Panc1 (cell line): ENCODE measurements at regions not wholly inside any gene's neighbourhood (a gene's known extent, or its start where the extent isn't known, plus 50 kb on each side); places are given as distances from the start of the nearest gene placed in this dataset.

ENCODE experiments used
- ATAC-seq: fragments of 200-7000 bp; cut with Tn5 transposase; 2 replicates; pipeline ENCODE4 v1.9.1; 2020; ENCODE audit warnings: mild to moderate bottlenecking, moderate library complexity
- BruUV-seq: library from RNA; stranded (reverse); fragments of 400-500 nt; replicated peaks from 2 replicates; lab custom pipeline; 2021; lab: Mats Ljungman, UMichigan
- CTCF ChIA-PET: fragments of 300-600 bp; sonication (Branson Sonifier 250); formaldehyde crosslinking; loops from one replicate; lab custom pipeline; 2022; ENCODE audit warnings: antibody characterized with exemption; lab: Charles Lee
- POLR2A ChIA-PET: fragments of 300-600 bp; sonication (Branson Sonifier 250); formaldehyde crosslinking; loops from one replicate; lab custom pipeline; 2022; ENCODE audit warnings: antibody characterized with exemption; lab: Charles Lee
- DNase-seq: peaks from one replicate; pipeline ENCODE4 v3.0.0-alpha.2; 2010; ENCODE audit warnings: low read depth, low spot score
- H3K27ac ChIP-seq: 2 replicates; pipeline ENCODE4 v1.5.1; 2011; ENCODE audit warnings: mild to moderate bottlenecking, low read length, inconsistent platforms
- H3K27me3 ChIP-seq: fragments of 200-500 bp; sonication (Bioruptor generic); 2 replicates; pipeline ENCODE4 v1.6.0; 2014; ENCODE audit warnings: low read length, inconsistent platforms; ENCODE audit not compliant: control insufficient read depth, insufficient read depth
- H3K36me3 ChIP-seq: fragments of 200-500 bp; sonication (Bioruptor generic); 2 replicates; pipeline ENCODE4 v1.5.1; 2014; ENCODE audit warnings: inconsistent platforms, mild to moderate bottlenecking, low read length, moderate library complexity; ENCODE audit not compliant: control insufficient read depth, insufficient read depth
- H3K4me1 ChIP-seq: 2 replicates; pipeline ENCODE4 v1.5.1; 2011; ENCODE audit warnings: inconsistent platforms, mild to moderate bottlenecking, low read length, moderate library complexity; ENCODE audit not compliant: control insufficient read depth, insufficient read depth
- H3K4me3 ChIP-seq, 2 experiments: 2 replicates each; pipeline ENCODE4 v1.5.1; 2011 to 2012; ENCODE audit warnings: low read depth in 2 of 2, low read length in 2 of 2, mild to moderate bottlenecking in 2 of 2, inconsistent platforms in 1 of 2, moderate library complexity in 1 of 2
- H3K9me3 ChIP-seq: fragments of 200-500 bp; sonication (Bioruptor generic); 2 replicates; pipeline ENCODE4 v1.5.1; 2014; ENCODE audit warnings: low read depth, mild to moderate bottlenecking, inconsistent platforms, low read length, moderate library complexity; ENCODE audit not compliant: control insufficient read depth, insufficient read depth
- POLR2AphosphoS5 ChIP-seq: IDR thresholded peaks from 2 replicates; pipeline ENCODE4 v1.6.1; 2012; ENCODE audit warnings: mild to moderate bottlenecking, low read depth, low read length, moderate library complexity
- REST ChIP-seq, 2 experiments: IDR thresholded peaks; 2 replicates each; pipeline ENCODE4 v1.6.1; 2011 to 2012; ENCODE audit warnings: low read depth in 2 of 2, control low read depth in 1 of 2, low read length in 1 of 2, mild to moderate bottlenecking in 1 of 2, moderate library complexity in 1 of 2; ENCODE audit not compliant: insufficient read depth in 1 of 2
- SIN3A ChIP-seq: IDR thresholded peaks from 2 replicates; pipeline ENCODE4 v1.6.1; 2012; ENCODE audit warnings: low read depth, mild to moderate bottlenecking, low read length, moderate library complexity, borderline replicate concordance; ENCODE audit not compliant: insufficient read depth
- TCF7L2 ChIP-seq: IDR thresholded peaks from 2 replicates; pipeline ENCODE4 v1.6.1; 2011; ENCODE audit warnings: mild to moderate bottlenecking, low read depth, low read length, inconsistent platforms
- in situ Hi-C: cut with HindIII; loops from 2 replicates; pipeline ENCODE4 v1.10.0; 2016; ENCODE audit warnings: low sequenced_read_pairs, low pct_unique_long_range_greater_than_20kb
- intact Hi-C: fragments of 100-400 bp; cut with micrococcal nuclease; formaldehyde crosslinking; loops from one replicate; pipeline ENCODE4 v1.10.0; 2022; ENCODE audit not compliant: unreplicated experiment
- TF ChIP-seq, protein P1 (sequence below): fragments of 450-650 bp; IDR thresholded peaks from 2 replicates; pipeline ENCODE4 v1.5.1; 2017; ENCODE audit warnings: mild to moderate bottlenecking

DNA sequence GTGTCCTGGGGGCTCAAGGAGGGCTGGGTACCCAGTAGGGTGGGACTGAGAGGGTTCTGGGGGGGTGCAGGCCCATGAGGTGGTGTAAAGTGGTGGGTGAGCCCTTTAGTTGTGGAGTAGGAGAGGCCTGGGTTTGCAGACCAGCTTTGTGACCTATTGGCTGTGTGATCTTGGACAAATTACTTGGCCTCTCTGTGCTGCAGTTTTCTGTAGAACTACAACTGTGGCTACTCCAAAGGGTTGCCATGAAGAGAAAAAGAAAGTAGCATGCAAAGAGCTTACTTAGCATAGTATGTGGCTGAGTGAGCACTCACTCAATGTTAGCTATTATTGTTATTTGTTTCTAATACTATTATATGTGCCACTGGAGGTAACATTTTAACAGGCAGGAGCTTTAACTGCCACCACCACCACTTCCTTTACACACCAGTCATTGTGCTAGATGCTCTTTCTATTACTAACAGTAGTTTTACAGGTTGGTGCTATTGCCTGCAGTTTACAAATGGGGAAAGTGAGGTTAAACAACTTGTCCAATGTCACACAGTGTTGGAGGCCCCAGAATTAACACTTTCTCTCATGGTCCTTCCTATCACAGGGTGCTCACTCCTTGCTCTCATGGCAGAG is 286.8 kb downstream of the DHX35 start:
- Histone ChIP-seq H3K9me3 (no peaks in the 10 kb centered on the region), H3K4me3 (no peak overlapping the region), H3K4me1 (no peaks in the 10 kb centered on the region), H3K36me3 (no peaks in the 10 kb centered on the region), H3K27ac (no peak overlapping the region), H3K27me3 (no peaks in the 10 kb centered on the region)
- ChIA-PET POLR2A (no interaction called here), CTCF (no interaction called here)
- no TSS peak for BruUV-seq
- no peak for DNase-seq
- in situ Hi-C loops: no loop called here
- TF ChIP-seq POLR2AphosphoS5 (no peak), REST (IDR thresholded peaks at IDR 0.05; ENCODE audit: insufficient read depth in 1 of 2, low read depth in 2 of 2, low read length in 1 of 2) (no peak), SIN3A (no peak)
- TF ChIP-seq, protein P1, sequence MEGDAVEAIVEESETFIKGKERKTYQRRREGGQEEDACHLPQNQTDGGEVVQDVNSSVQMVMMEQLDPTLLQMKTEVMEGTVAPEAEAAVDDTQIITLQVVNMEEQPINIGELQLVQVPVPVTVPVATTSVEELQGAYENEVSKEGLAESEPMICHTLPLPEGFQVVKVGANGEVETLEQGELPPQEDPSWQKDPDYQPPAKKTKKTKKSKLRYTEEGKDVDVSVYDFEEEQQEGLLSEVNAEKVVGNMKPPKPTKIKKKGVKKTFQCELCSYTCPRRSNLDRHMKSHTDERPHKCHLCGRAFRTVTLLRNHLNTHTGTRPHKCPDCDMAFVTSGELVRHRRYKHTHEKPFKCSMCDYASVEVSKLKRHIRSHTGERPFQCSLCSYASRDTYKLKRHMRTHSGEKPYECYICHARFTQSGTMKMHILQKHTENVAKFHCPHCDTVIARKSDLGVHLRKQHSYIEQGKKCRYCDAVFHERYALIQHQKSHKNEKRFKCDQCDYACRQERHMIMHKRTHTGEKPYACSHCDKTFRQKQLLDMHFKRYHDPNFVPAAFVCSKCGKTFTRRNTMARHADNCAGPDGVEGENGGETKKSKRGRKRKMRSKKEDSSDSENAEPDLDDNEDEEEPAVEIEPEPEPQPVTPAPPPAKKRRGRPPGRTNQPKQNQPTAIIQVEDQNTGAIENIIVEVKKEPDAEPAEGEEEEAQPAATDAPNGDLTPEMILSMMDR: no peak
- ATAC-seq: no peak
- intact Hi-C loops: no loop called here

- Histone ChIP-seq H3K36me3 (no peaks in the 10 kb centered on the region), H3K9me3 (no peaks in the 10 kb centered on the region), H3K27me3 (no peaks in the 10 kb centered on the region), H3K4me1 (no peaks in the 10 kb centered on the region), H3K27ac (no peak overlapping the region), H3K4me3 (no peak overlapping the region)
- ChIA-PET POLR2A (no interaction called here), CTCF (no interaction called here)
- no TSS peak for BruUV-seq
- TF ChIP-seq TCF7L2: no peak
- intact Hi-C loops: no loop called here
- in situ Hi-C loops: no loop called here
- no peak for DNase-seq
- no peak for ATAC-seq
These were observed 286.2 kb downstream of the DHX35 start for GRCh38 chr20:39248171-39248861.

GRCh38 chr20:39246436-39246835 is 284.3 kb downstream of the DHX35 start:
- intact Hi-C loops: no loop called here
- Histone ChIP-seq H3K27me3 (no peaks in the 10 kb centered on the region), H3K4me3 (no peak overlapping the region), H3K9me3 (no peaks in the 10 kb centered on the region), H3K36me3 (no peaks in the 10 kb centered on the region), H3K4me1 (no peaks in the 10 kb centered on the region), H3K27ac (no peak overlapping the region)
- ChIA-PET POLR2A (no interaction called here), CTCF (no interaction called here)
- no TSS peak for BruUV-seq
- in situ Hi-C loops: no loop called here
- no peak for ATAC-seq
- no peak for TF ChIP-seq REST (IDR thresholded peaks at IDR 0.05; ENCODE audit: insufficient read depth in 1 of 2, low read depth in 2 of 2, low read length in 1 of 2)
- TF ChIP-seq TCF7L2: no peak
- TF ChIP-seq POLR2AphosphoS5: no peak
- TF ChIP-seq, protein P1: no peak
- no peak for TF ChIP-seq SIN3A
- no peak for DNase-seq
